Activated CD8-positive, alpha-beta memory T cell treated with anti-CD3 and anti-CD28 coated beads, Interleukin-2, amount 50 U/mL, for 4 hours (primary cell): ENCODE measurements at regions not wholly inside any gene's neighbourhood (a gene's known extent, or its start where the extent isn't known, plus 50 kb on each side); places are given as distances from the start of the nearest gene placed in this dataset.

Experiments used
- DNase-seq: peaks from one replicate; pipeline ENCODE4 v3.0.0-alpha.2; 2020

- DNase-seq, result no peak
Measured at GRCh38 chr2:221142341-221142740, 429.8 kb downstream of the EPHA4 start.

GRCh38 chr2:221143231-221143630 lies 428.9 kb downstream of the EPHA4 start:
- no peak for DNase-seq

GRCh38 chr2:221144909-221145308 lies 427.2 kb downstream of the EPHA4 start:
- no peak for DNase-seq

GRCh38 chr2:221145396-221145795 lies 426.7 kb downstream of the EPHA4 start:
- no peak for DNase-seq

- no peak for DNase-seq
Measured at GRCh38 chr2:221153226-221153625, 418.9 kb downstream of the EPHA4 start.

- no peak for DNase-seq
Measured at GRCh38 chr2:221154176-221154575, 417.9 kb downstream of the EPHA4 start.

- DNase-seq, result no peak
Measured at GRCh38 chr2:221156062-221156734, 415.9 kb downstream of the EPHA4 start.

GRCh38 chr2:221161186-221161585 lies 410.9 kb downstream of the EPHA4 start:
- no peak for DNase-seq

- DNase-seq, result no peak
Measured at GRCh38 chr2:221166292-221166691, 405.8 kb downstream of the EPHA4 start.

- DNase-seq, result no peak
Measured at GRCh38 chr2:221167561-221167960, 404.5 kb downstream of the EPHA4 start.

GRCh38 chr2:221169724-221170123 lies 402.4 kb downstream of the EPHA4 start:
- no peak for DNase-seq

- no peak for DNase-seq
Measured at GRCh38 chr2:221170548-221170947, 401.6 kb downstream of the EPHA4 start.

- DNase-seq, result no peak
Measured at GRCh38 chr2:221176667-221177066, 395.4 kb downstream of the EPHA4 start.

- no peak for DNase-seq
Measured at GRCh38 chr2:221178139-221178538, 394.0 kb downstream of the EPHA4 start.

GRCh38 chr2:221186873-221187272 lies 385.2 kb downstream of the EPHA4 start:
- DNase-seq, result no peak

- no peak for DNase-seq
Measured at GRCh38 chr2:221189431-221190067, 382.6 kb downstream of the EPHA4 start.

- DNase-seq, result no peak
Measured at GRCh38 chr2:221195829-221196228, 376.3 kb downstream of the EPHA4 start.

GRCh38 chr2:221197225-221197856 lies 374.8 kb downstream of the EPHA4 start:
- no peak for DNase-seq

GRCh38 chr2:221198309-221198708 lies 373.8 kb downstream of the EPHA4 start:
- DNase-seq, result no peak

GRCh38 chr2:221200184-221200839 lies 371.8 kb downstream of the EPHA4 start:
- no peak for DNase-seq

GRCh38 chr2:221202431-221202830 lies 369.7 kb downstream of the EPHA4 start:
- DNase-seq, result no peak

- DNase-seq, result no peak
Measured at GRCh38 chr2:221203125-221203524, 369.0 kb downstream of the EPHA4 start.

GRCh38 chr2:221203856-221204255 lies 368.2 kb downstream of the EPHA4 start:
- DNase-seq, result no peak

- DNase-seq, result no peak
Measured at GRCh38 chr2:221204699-221205098, 367.4 kb downstream of the EPHA4 start.
